SKM-1 treated with dmso at 0.1 percent for 144 hours (cell line): ENCODE measurements at regions not wholly inside any gene's neighbourhood (a gene's known extent, or its start where the extent isn't known, plus 50 kb on each side); places are given as distances from the start of the nearest gene placed in this dataset.
A peak's percentile ranks its signal among the peaks of the same experiment; 100 is the strongest.
"Not testable (repeated sequence)": the region's sequence is repeated elsewhere in the genome, so short reads cannot be mapped to it uniquely, and the experiment has no call there.

Experiments used
- DNase-seq: peaks from one replicate; lab custom pipeline; 2025; ENCODE audit not compliant: unreplicated experiment; lab: John Stamatoyannopoulos, UW

GRCh38 chr4:55028196-55028595, 97.2 kb downstream of the KDR start:
- no peak for DNase-seq

- no peak for DNase-seq
Measured at GRCh38 chr4:55027596-55027995, 97.8 kb downstream of the KDR start.

- DNase-seq = not testable (repeated sequence)
Measured at GRCh38 chr4:55025456-55025855, 99.9 kb downstream of the KDR start.

GRCh38 chr4:55023030-55023429, 102.4 kb downstream of the KDR start:
- DNase-seq = no peak

GRCh38 chr4:55021214-55021613, 104.2 kb downstream of the KDR start:
- no peak for DNase-seq

DNA sequence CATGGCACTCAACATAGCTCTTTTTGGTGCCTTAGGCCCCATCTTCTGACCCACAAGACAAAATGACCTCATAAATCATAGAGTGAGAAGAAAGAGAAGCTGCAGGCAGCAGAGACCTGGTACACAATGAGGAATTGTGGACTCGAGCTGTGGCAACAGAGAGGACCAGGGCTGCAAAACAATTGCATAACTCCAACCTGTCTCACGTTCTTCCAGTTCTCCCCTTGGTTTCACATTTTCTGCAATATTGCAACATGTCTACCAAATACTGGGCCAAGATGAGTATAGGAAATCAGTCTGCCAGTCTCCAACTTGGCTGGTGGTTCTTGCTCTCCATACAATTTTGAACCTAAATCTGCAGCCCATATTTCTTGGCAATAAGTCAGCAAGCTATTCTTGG, 105.3 kb downstream of the KDR start:
- DNase-seq = peak; percentile 64

DNA sequence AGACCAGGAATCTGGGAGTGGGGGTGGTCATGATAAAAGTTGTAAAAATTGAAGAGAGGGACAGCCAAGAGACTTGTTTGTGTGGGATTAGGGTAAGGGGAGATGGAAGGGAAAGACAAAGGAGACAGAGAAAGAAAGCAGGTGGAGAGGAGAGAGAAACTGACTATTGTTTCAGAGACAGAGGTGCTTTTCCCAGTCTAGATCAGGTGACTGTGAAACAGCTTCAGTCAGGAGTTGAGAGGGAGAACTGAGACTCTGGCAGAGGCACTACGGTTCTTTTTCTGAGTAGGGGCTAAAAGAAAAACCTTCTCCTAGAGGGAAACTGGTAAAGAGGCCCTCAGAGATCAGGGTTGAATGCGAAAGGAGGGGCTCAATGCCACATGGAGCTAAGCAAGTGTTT, 106.4 kb downstream of the KDR start:
- DNase-seq = no peak

GRCh38 chr4:55018521-55018920, 106.9 kb downstream of the KDR start:
- DNase-seq = no peak

GRCh38 chr4:55017406-55017805, 108.0 kb downstream of the KDR start:
- DNase-seq = no peak

DNA sequence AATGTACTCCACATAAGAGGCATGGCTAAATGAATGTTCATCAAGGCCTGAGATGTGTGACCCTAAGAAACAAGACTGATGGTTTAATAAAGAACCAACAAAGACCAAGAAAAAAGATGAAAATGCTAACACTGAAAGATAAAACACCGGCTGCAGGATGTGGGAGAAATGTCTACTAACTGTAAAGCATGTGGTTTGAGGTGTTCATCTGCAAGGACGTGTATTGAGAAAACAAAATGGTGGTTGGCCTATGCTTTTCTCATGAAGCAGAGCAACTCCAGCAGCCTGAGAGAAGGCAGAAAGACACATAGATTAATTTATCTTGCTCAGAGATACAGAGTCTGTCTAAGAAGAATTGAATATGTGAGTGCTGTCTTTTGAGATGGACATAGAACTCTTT, 109.3 kb downstream of the KDR start:
- no peak for DNase-seq

- DNase-seq = no peak
Measured at GRCh38 chr4:55014876-55015275, 110.5 kb downstream of the KDR start.

- no peak for DNase-seq
Measured at GRCh38 chr4:55013431-55013955, 111.9 kb downstream of the KDR start.

GRCh38 chr4:55012363-55013230, 112.8 kb downstream of the KDR start:
- no peak for DNase-seq

DNA sequence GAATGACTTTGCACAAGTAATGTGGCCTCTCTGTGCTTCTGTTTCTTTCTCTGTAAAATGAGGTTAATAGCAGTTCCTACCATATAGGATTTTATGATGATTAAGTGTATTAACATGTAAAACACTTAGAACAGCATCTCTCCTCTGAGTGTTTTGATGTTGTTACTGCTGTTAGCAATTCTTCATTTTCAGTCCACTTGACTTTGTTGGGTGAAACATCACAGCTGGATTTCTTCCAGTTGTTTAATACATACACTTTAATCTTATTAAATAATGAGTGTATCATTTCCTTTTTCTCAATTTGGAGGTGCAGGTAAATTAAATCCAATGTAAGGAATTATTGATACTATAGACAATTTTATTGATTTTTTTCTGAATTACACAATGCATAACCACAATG, 113.6 kb downstream of the KDR start:
- DNase-seq = no peak

GRCh38 chr4:55010550-55010949, 114.8 kb downstream of the KDR start:
- no peak for DNase-seq

GRCh38 chr4:55008166-55009056, 117.0 kb downstream of the KDR start:
- DNase-seq = no peak

GRCh38 chr4:55005910-55006309, 119.5 kb downstream of the KDR start:
- DNase-seq = no peak

- DNase-seq = no peak
Measured at GRCh38 chr4:55004831-55005230, 120.6 kb downstream of the KDR start.

DNA sequence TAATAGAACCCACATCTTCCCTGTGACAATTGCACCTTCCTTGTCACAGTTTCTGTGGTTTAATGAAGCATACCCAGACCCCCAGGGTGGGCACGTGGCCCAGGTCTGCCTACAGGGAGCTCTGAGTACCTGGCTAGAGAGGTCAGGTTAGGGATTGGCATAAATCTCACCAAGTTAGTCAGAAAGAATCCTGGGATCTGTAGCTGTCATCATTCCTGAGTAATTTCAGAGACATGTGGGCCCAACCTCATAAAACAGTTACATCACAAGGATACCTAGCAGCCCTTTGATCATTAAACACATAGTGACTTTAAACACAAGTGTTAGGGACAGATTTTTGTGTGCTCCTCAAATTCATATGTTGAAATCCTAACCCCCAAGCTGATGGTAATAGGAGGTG, 123.0 kb downstream of the KDR start:
- DNase-seq = no peak

- no peak for DNase-seq
Measured at GRCh38 chr4:55001538-55001937, 123.9 kb downstream of the KDR start.

DNA sequence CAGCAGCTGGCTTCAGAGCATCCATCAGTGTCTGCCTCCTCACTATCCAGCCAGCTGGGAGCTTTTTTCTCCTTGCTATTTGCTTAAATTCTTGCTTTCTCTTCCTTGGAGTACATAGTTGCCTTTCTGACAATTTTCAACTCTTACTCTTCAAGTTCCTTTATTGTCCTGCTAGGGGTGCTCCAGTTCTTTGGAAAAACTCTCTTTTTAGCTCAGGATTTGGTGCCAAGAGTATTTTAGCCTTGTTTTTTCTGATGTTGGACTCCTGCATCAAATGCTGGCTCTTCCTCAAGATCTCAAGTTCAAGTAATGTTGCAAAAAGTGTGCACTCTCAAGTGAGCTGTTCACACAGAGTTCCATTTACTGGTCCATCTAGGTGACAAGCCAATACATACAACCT, 126.4 kb downstream of the KDR start:
- no peak for DNase-seq
